SK-N-DZ (cell line): ENCODE measurements at regions not wholly inside any gene's neighbourhood (a gene's known extent, or its start where the extent isn't known, plus 50 kb on each side); places are given as distances from the start of the nearest gene placed in this dataset.

Source experiments
- DNase-seq: peaks from one replicate; pipeline ENCODE4 v3.0.0-alpha.2; 2015; ENCODE audit warnings: low spot score

DNA sequence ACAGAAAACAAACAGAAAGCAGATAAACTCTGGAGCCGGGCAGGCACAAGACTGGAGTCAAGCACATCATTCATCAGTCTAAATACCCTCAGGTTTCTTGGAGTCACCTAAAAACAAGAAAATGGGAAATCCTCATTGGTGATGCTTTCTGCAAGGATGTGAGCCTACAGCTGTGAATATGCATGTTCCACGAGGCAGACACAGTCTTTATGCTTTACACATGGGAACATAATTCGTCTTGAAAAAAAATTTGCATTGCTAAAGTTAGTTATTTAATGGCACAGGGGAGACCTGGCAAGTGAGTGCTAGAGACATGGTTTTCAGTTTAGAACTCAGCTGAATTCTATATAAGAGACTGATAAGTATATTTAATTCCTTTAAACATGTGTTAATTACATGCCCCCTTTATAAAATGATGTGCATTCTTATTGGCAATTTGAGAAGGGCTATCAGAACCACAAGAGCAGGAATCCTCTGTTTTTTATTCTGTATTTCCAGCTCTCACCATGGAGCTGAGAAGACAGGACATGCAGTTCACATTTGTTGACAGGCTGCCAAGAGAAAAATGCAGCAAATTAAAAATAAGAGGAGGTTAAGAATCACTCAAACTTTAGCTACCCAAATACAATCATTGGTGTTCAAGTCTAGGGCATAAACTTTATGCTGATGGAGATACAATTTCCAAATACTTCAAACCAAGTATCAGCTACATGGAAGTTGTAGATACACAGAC lies 438.0 kb upstream of the MPDZ start:
- no peak for DNase-seq

- no peak for DNase-seq
Observed at GRCh38 chr9:13716601-13717321, 437.3 kb upstream of the MPDZ start.

- DNase-seq = no peak
Observed at GRCh38 chr9:13716090-13716489, 436.6 kb upstream of the MPDZ start.

DNA sequence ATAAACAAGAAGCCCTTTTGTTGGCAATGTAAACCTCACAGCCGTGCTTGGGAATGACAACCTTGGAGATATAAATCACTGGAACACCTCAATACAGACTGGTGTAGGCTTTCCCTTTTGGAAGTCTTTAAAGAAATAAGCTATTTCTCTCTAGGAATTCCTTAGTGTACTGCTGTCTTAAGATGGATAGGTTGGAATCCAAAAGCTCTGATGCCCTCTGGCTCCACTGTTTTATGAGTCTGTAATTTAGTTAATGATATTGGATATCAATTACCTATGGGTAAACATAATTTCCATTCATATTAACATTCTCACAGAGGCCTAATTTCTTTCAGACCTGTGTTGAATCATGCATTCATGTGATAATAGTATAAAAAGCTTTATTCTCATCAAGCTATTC lies 435.9 kb upstream of the MPDZ start:
- no peak for DNase-seq

GRCh38 chr9:13707612-13708576 lies 428.4 kb upstream of the MPDZ start:
- DNase-seq = no peak

DNA sequence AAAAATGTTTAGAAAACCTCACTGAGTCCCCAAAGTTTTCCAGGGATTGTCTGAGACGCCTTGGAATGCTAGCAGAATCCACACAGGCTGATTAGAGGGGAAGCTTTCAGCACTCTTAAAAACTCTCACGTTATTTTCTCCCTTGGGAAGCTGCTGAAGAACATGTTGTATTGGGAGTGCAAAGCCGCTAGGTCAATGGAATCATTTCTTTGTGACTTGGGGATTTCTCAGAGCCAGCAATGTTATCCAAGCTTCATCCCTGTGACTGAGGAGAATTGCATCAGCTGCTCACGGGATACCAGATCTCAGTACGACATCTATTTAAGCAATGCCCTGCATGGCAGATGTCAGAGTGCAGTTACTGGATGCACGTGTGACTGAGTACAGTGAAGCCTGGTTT lies 426.4 kb upstream of the MPDZ start:
- DNase-seq = peak; percentile 43

DNA sequence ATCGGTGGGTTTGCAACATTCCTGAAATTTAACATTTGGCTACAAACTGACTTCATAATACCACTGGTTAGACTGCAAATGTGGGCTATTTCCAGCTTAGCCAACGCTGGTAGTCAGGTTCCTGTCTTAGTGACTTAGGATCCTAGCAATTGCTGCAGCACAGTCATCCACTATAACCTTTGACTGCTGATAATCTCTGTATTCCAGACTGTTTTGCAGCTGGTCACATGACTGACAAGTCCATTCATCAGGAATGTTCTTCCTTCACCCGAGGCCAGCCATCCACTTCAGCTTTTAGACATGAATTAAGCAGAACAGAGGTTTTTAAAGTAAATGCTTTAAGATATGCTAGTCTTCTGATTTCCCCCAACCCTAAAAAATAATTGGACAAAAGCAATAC lies 425.9 kb upstream of the MPDZ start:
- DNase-seq = peak; percentile 3

GRCh38 chr9:13690595-13690994 lies 411.1 kb upstream of the MPDZ start:
- DNase-seq = no peak

- no peak for DNase-seq
Observed at GRCh38 chr9:13689925-13690324, 410.4 kb upstream of the MPDZ start.

GRCh38 chr9:13688990-13689600 lies 409.6 kb upstream of the MPDZ start:
- no peak for DNase-seq

- no peak for DNase-seq
Observed at GRCh38 chr9:13688223-13688989, 408.9 kb upstream of the MPDZ start.

- no peak for DNase-seq
Observed at GRCh38 chr9:13684656-13685055, 405.2 kb upstream of the MPDZ start.

DNA sequence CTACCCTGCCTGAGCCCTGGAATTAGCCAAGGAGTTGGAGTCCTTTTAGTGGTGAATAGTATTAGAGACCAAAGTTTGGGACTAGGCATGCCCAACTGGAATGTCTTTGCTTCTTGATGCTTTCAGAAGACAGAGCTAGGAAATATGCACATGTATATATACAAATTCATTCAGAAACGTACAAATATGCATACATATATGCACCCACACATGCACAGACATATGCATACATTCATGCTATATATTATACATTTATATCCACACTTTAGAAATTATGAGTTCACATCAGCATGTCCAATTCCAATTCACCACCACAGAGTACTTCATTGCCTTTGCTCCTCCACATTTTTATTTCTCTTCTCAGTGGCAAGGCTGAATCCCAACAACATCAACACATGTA lies 398.3 kb upstream of the MPDZ start:
- DNase-seq = no peak

DNA sequence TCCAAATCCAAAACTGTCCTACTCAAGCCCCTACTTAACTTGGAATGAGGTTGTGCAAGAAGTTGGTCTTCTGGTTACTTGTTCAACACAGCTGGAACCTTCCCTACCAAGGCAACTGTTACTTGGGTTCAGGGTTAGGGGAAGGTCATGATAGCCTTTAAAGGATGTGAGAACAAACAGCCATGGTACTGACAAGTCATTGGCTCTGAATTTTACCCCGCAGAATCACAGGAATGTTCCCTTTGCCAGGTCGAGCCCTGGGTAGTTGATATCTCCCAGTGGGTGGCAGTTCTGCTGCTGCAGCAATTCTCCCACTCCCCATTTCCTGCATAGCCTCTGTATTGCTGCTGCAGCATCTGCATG lies 396.1 kb upstream of the MPDZ start:
- DNase-seq = no peak

- no peak for DNase-seq
Observed at GRCh38 chr9:13674926-13675637, 395.6 kb upstream of the MPDZ start.

DNA sequence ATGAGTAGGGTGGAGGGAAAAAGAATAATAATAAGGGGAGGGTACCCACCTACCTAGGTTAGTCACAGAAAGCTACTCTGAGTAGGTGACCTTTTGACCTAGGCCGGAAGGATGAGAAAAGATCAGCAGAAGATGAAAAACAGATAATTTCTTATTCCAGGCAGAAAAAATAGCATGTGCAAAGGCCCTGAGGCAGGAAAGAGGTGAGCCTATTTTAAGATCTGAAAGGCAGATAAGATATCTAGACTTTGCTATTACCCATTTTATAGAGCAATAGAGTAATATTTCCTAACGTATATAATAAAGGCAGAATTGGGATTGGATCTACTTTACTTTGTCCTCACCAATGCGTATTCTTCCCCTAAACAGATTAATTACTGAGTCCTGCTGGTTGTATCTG lies 393.9 kb upstream of the MPDZ start:
- no peak for DNase-seq

GRCh38 chr9:13665418-13666066 lies 386.1 kb upstream of the MPDZ start:
- no peak for DNase-seq

DNA sequence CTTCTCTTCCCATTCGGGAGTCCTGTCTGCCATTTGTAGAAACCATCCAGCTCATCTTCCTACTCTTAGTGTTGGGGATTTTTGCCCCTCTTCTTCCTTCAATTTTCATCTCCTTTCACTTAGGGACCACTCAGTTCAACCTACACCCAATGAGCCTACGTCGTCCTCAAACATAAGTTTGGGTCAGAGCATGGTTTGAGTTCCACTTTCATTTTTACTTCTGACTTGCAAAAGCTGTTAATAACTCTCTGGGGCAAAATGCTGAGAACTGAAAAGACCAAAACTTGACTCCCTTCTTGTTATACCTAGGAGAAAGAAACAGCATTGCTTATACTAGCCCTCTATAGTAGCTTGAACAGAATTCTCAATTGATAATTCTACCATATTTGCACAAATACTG lies 381.5 kb upstream of the MPDZ start:
- DNase-seq = no peak

DNA sequence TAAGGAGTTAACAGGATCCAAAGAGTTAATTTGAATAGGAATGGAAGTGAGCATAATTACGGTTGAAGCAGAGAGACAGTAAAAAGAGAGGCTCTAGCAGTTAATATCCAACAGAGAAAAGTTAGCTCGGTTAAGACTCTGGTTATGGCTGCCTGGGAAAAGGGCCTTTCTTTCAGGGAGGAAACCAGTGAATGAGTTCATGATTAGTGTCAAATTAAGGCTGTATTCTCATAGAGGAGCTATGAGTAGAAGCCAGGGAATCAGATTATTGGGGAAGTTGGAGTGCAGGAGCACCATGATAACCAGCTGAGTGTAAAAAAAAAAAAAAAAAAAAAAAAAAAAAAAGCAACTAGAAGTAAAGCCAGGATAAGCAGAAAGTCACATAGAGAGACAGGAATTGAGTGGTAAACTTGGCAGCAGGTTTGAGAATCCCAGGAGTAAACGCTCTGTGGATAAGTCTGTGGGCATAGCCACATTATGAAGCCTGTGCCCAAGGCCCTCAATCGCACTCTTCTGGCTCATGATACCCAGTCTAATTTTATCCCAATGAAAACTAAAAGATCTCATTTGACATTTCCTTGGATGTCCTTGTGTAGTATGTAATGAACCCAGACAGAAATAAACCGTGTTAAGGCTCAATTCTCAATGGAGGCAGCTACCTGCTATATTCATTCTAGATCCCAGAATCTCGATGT lies 372.6 kb upstream of the MPDZ start:
- DNase-seq = no peak
